ENCODE measurements at regions not wholly inside any gene's neighbourhood (a gene's known extent, or its start where the extent isn't known, plus 50 kb on each side); places are given as distances from the start of the nearest gene placed in this dataset.

DNA sequence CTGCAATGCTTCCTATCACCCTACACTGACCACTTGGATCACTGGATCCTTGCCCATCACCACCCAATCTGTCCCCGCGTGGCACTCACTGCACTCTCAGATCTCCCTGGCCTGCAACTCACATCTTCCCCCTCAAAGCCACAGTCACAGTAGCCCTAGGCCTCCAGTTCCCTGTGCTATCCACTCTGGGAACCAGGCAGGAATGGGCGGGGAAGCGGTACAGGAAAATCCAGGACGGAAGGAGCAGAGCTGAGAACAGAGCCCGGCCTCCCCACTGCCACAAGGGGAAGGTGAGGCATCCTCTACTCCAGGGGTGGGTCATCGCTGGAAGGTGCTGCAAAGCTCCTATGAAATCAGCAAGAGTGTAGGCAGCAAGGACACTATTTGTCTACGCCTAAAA lies 102.6 kb downstream of the ESM1 start:
- Histone ChIP-seq H3K36me3 (ENCODE audit: control insufficient read depth, insufficient read depth, low read length) (no peaks in the 10 kb centered on the region), H3K4me3 (ENCODE audit: low read depth, low read length) (no peak overlapping the region), H3K27me3 (ENCODE audit: control insufficient read depth, insufficient read depth, low read length) (no peaks in the 10 kb centered on the region)
- TF ChIP-seq, protein P1, sequence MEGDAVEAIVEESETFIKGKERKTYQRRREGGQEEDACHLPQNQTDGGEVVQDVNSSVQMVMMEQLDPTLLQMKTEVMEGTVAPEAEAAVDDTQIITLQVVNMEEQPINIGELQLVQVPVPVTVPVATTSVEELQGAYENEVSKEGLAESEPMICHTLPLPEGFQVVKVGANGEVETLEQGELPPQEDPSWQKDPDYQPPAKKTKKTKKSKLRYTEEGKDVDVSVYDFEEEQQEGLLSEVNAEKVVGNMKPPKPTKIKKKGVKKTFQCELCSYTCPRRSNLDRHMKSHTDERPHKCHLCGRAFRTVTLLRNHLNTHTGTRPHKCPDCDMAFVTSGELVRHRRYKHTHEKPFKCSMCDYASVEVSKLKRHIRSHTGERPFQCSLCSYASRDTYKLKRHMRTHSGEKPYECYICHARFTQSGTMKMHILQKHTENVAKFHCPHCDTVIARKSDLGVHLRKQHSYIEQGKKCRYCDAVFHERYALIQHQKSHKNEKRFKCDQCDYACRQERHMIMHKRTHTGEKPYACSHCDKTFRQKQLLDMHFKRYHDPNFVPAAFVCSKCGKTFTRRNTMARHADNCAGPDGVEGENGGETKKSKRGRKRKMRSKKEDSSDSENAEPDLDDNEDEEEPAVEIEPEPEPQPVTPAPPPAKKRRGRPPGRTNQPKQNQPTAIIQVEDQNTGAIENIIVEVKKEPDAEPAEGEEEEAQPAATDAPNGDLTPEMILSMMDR (IDR thresholded peaks at IDR 0.05; ENCODE audit: insufficient read depth, low read length, severe bottlenecking) = no peak
- DNase-seq (ENCODE audit: low read depth) (no peak), FAIRE-seq (no peak)

GRCh38 chr5:54882101-54882500 lies 103.3 kb downstream of the ESM1 start:
- DNase-seq (ENCODE audit: low read depth) (peak; percentile 92), FAIRE-seq (no peak)
- Histone ChIP-seq H3K27me3 (ENCODE audit: control insufficient read depth, insufficient read depth, low read length) (no peaks in the 10 kb centered on the region), H3K4me3 (ENCODE audit: low read depth, low read length) (no peak overlapping the region), H3K36me3 (ENCODE audit: control insufficient read depth, insufficient read depth, low read length) (no peaks in the 10 kb centered on the region)
- TF ChIP-seq, protein P1 (IDR thresholded peaks at IDR 0.05; ENCODE audit: insufficient read depth, low read length, severe bottlenecking) = no peak

GRCh38 chr5:54881286-54882005 lies 103.9 kb downstream of the ESM1 start:
- FAIRE-seq (no peak), DNase-seq (ENCODE audit: low read depth) (peak; percentile 97)
- TF ChIP-seq, protein P1 (IDR thresholded peaks at IDR 0.05; ENCODE audit: insufficient read depth, low read length, severe bottlenecking) = no peak
- no peak overlapping the region for H3K4me3 ChIP-seq (ENCODE audit: low read depth, low read length)
- H3K36me3 ChIP-seq (ENCODE audit: control insufficient read depth, insufficient read depth, low read length) = no peaks in the 10 kb centered on the region
- H3K27me3 ChIP-seq (ENCODE audit: control insufficient read depth, insufficient read depth, low read length) = no peaks in the 10 kb centered on the region

DNA sequence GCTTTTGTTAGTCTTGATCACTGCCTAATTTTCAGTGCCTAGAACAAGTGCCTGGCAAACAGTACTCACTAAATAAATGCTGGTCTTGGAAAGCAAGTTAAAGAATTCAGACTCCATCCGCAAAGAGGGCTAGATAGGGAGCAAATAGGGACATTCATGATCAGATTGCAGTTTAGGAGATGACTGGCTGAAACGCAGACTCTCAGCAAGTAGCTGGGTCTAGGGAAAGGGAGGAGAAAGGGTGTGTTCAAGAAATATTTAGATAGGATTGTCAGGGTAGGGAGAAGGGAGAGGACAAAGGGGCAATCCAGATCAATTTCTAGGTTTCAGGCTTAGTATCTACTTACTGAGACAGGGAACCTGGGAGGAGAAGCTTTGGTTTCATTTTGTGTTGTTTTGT lies 108.4 kb downstream of the ESM1 start:
- no peak for FAIRE-seq

GRCh38 chr5:54876556-54876955 lies 108.8 kb downstream of the ESM1 start:
- TF ChIP-seq, protein P1 (IDR thresholded peaks at IDR 0.05; ENCODE audit: insufficient read depth, low read length, severe bottlenecking) = no peak
- DNase-seq (ENCODE audit: low read depth) (no peak), FAIRE-seq (no peak)
- no peaks in the 10 kb centered on the region for H3K36me3 ChIP-seq (ENCODE audit: control insufficient read depth, insufficient read depth, low read length)
- no peak overlapping the region for H3K4me3 ChIP-seq (ENCODE audit: low read depth, low read length)
- H3K27me3 ChIP-seq (ENCODE audit: control insufficient read depth, insufficient read depth, low read length) = no peaks in the 10 kb centered on the region

More for the DNA sequence above, 108.4 kb downstream of the ESM1 start:
- Histone ChIP-seq H3K4me3 (ENCODE audit: low read depth, low read length) (no peak overlapping the region), H3K27me3 (ENCODE audit: control insufficient read depth, insufficient read depth, low read length) (no peaks in the 10 kb centered on the region), H3K36me3 (ENCODE audit: control insufficient read depth, insufficient read depth, low read length) (no peaks in the 10 kb centered on the region)
- DNase-seq (ENCODE audit: low read depth) = no peak
- TF ChIP-seq, protein P1 (IDR thresholded peaks at IDR 0.05; ENCODE audit: insufficient read depth, low read length, severe bottlenecking) = no peak

Measured in bronchial epithelial cell (primary cell).